Kasumi-1 (cell line): ENCODE measurements at regions not wholly inside any gene's neighbourhood (a gene's known extent, or its start where the extent isn't known, plus 50 kb on each side); places are given as distances from the start of the nearest gene placed in this dataset.

Experiments
- DNase-seq, 2 experiments: peaks; one replicate each; lab custom pipeline; 2025; lab: John Stamatoyannopoulos, UW

GRCh38 chr2:226526716-226527115 lies 272.9 kb downstream of the IRS1 start:
- no peak for DNase-seq

GRCh38 chr2:226524381-226524843 lies 275.2 kb downstream of the IRS1 start:
- no peak for DNase-seq

DNA sequence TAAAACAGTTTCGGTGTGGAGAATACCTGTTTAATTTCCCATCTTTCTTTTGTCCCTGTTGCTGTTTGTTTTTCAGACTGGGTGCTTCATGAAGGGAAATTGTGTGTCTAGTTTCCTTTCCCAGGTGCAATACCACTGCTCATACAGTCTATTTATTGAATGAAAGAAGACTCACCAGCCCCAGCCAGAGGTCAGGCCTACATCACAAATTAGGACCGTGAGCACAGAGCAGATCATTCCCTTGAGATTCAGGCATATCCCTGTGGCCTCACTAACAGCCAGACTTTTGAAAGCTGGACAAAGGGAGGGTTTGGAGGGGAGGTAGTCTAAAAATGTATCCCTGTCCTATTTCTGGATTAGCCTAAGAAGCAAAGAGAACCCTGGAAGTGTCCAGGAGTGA lies 278.9 kb downstream of the IRS1 start:
- no peak for DNase-seq

DNA sequence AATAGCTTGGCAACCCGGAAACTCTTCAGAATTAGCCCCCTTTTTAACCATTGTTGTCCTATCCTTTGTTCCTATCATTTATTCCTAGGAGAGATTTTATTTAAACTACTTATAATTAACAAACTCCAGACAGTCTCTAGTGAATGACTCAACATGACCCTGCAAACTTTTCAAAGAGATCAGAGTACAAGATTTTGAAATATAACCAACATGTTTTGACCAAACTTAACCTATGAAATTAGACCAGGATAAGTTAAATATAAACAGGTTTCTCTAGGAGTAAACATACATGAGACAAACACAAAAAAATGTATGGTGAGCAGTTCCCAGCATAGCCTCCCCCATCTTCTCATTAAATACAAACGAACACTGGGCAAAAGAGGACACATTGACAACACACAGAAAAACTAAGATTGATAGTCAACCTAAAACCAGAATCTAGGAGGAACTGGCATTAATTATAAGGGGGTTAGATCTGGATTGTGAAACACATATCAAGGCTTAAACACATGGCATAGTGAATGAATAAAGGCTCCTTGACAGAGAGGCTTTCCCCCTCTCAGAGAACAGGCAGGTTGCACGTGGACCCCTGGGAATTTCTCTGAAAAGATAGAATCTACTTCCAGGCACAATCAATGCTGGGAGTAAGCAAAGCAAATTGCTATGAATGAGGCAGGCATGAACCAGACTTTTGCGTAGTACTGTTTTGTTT lies 284.1 kb downstream of the IRS1 start:
- no peak for DNase-seq

GRCh38 chr2:226514895-226515294 lies 284.7 kb downstream of the IRS1 start:
- DNase-seq, result no peak

- DNase-seq, result no peak
These were observed 288.3 kb downstream of the IRS1 start for GRCh38 chr2:226511311-226511710.

DNA sequence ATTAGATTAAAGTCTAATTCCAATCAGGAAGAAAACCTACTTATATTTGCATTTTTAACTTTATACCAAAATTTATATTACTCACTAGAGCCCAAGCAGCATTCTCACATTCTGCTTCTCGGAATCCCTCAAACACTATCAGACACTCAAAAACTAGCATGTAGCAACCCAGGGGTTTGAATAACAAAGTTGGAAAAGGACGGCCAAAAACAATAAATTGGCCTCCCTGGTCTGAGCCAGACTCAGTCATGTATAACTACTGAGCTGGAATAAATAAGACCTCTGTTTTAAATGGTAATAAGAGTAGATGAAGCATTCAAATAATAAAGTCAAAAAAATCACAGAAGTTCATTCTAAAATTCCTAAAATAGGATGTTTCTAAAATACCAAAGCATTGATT lies 290.9 kb downstream of the IRS1 start:
- no peak for DNase-seq

DNA sequence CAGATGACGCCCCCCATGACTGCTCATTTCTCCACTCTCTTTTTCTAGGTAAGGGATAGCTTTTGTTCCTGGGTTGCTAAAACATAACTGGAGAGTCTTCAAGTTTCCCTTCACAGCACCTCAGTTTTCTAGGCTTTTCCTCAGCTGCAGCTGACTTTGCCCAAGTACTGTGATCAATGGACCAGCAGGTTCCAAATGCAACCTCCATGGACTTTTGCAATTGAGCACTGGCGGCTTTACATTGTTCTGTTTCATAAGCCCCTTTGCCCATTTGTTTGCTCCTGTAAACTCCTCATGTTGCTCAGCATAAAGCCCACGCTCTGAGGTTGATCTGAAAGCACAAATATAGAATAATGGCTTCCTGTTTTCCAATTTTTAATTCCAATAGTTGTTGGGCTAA lies 291.6 kb downstream of the IRS1 start:
- DNase-seq, result no peak

GRCh38 chr2:226497146-226497909 lies 302.3 kb downstream of the IRS1 start:
- no peak for DNase-seq

DNA sequence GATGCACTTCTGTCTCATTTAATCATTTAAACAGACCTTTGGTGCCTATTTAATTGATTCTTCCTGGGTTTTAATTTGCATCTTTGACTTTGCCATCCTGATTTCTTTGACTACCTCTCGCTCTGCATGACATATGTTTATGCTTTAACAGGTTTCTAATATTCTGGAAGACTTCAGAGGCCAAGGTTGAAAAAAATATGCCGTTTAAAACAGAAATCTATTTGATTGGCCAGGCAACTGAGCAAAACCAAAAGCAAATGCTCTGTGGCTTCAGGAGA lies 303.4 kb downstream of the IRS1 start:
- DNase-seq, result no peak

DNA sequence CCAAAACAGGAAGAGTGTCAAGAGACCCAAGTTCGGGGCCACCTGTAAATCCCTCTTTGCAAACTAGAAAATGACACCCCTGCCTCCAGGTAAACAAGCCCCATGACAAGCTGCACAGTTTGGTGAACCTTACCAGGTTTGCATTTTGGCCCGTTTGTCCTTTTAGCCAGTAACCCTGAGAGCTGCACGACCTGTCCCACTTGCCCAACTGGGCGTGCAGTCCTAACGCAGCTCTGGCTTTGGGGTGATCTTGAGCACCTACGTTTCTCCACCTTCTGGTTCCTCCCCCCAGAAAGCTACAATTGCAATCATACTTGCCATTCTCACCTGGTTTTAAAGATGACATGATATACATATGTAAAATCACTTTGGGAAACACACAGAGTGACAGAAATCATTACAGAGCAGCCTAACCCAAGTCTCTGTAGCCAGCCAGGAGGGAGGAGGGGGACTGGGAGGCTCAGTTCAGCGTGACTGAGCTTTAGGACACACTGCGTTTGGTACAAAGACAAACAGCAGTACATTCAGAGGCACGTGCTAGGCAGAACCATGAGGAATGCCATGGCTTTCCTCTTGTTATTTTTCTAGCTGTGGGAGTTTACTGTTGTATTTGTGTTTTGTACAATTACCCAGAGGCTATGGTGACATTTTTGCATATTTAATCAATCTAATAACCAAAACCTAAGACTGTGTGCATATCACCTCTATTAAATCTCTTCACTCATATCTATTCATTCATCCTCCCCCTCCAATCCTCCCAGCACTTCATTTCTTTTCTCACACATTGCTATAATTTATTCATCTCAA lies 304.0 kb downstream of the IRS1 start:
- no peak for DNase-seq

GRCh38 chr2:226491112-226491511 lies 308.5 kb downstream of the IRS1 start:
- no peak for DNase-seq

- DNase-seq, result no peak
These were observed 309.7 kb downstream of the IRS1 start for GRCh38 chr2:226489775-226490541.

DNA sequence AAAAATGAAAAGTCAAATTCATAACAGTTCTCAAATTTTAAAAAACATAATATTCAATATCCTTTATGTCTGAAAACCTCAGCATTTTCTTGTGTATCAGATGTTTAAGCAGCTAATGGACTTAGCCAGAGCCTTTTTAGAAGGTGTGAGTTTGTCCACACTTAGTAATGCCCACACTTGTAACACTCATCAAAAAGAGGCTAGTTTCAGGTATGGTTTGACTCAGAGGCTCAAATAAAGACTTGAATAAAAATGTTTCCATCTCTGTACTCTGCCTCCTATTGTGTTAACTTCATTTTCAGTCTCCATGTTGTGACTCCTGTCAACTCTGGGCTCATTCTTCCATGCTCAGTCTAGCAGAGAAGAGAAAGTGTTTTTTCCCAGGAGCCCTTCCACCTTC lies 311.6 kb downstream of the IRS1 start:
- no peak for DNase-seq

DNA sequence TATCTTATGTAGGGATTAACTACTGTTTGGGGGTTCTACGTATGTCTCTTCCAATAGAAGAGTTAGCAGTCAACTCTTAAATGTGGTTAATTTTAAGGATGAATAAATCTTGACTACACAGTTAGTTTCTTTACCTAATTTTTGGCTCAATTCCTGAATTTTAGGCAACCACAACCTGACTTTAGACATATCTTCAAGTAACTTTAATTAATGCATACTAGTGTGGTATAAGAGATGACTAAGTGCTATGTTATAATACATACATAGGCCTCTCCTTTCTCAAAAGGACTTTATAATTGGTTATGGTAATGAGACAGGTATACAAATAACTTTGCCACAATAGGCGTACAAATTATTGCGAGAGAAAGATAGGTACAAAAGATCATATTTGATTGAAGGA lies 312.0 kb downstream of the IRS1 start:
- DNase-seq, result no peak

DNA sequence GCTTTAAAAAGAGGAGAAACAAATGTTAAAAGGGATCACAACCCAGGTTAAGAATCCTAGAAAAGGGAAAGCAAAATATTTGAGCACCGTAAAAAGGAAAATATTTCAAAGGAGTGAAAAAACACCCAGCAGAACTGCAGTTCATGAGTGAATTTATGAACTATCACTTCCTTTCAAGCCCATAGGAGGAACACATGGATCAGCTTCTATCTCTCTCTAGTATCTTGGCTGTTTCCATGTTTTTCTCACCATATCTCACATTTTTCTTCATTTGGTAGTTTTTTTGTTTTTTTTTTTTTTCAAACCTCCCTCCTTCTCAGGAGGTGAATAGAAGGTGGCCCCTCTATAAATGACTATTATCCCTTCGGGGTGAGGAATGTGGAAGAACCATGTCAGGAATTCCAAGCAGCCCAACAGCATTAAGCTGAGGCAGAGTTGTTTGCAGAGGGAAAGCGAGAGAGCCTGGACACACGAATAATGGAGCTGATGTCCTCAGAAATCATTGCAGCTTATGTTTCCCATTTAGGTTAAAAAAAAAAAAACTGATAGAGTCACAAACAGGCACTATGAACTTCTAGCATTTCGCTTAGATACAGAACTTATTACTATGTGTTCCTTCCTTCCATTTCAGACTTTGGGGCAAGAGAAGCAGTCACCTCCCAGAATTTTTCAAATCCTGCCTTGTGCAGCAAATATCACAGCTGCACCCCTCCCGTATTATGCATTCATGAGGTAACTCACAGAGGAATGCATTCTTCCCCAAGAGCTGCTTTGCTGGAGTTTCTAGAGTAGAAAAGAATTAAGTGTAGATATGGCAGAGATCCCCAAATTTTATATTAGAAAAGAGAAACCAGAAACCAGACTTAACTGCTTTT lies 315.6 kb downstream of the IRS1 start:
- DNase-seq, result no peak

DNA sequence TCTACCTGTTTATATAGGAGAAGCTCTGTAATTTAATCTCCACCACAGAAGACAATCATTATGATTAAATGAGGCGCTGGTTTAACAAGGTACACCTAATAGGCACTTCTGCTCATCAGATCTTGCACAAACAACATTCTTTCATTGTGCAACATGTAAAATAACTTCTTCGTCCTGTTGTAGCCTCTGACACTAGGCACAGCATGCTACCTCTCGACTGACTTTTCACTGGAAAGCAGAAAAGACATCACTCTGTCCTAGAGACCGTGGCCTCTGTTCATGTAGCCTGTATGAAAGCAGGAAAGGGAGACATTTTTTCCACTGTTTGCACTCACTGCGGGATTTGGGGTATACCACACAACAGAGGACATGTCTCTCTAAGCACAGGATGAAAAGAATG lies 316.5 kb downstream of the IRS1 start:
- DNase-seq, result no peak

DNA sequence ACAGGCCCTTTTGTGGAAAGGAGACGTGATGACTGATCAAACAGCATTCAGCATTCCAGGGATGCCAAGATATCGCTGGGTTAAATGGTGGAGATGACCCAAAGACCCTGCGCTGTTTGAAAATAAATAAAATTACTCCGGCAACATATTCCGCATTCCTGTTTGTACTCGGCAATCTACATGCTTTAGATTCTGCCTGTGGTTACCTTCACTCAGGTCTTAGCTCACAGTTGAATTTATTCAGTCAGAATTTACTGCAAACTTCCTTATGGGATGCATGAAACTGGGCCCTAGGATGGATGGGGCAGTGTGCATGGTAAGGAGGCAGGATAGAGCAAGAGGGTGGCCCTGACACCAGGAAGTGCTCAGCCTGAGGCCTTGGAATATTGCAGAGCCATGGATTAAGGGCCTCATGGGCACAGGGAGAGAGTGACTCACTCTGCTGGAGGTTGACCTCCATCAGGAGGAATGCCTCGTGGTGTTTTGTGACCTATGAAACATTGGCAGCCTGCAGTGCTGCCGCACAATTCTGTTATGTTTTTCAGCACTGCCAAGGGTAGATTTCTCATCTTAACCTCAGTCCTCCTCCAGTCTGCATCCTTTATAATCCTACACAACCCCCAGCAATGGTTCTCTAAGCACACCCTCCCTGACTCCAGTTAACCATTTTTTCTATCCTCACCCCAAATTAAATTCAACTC lies 321.4 kb downstream of the IRS1 start:
- DNase-seq, result no peak

DNA sequence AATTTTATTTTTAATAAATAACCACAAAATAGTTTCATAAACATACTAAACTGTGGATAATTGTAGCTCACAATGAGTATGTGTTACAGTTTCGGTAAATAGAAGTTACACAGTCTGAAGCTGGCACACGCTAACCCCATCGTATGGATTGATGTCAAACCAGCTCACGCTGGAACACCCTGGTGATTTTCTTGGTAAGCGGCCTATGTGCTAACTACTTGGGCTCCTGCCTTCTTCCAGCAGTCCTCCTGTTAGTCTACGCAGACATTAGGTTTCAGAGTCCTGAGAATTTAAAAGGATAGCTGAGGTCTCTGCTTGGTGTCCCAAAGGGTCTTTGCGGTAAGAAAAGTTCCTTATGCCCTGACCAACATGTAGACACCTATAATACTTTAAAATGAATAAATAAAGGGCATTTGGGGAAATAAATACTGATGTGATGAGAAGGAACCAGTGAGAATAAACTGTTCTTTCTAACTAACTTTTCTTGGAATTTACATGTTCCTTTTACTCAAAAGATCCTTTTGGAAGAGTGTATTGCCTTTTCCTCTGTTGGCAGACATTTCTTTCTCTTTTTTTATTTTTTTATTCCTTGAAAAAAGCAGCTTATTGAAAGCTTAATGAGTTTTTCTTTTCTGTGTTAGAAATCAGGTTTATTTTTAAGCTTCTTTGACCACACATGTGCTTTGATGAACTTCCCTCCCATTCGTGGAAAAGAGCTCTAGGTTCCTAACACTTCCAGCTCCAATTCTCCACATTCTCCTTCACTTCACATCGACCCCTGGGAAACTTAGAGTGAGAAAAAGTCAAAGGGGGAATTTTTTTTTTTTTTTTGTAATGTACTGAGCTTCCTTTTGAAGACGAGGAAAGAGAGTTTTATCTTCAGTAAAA lies 322.2 kb downstream of the IRS1 start:
- no peak for DNase-seq

DNA sequence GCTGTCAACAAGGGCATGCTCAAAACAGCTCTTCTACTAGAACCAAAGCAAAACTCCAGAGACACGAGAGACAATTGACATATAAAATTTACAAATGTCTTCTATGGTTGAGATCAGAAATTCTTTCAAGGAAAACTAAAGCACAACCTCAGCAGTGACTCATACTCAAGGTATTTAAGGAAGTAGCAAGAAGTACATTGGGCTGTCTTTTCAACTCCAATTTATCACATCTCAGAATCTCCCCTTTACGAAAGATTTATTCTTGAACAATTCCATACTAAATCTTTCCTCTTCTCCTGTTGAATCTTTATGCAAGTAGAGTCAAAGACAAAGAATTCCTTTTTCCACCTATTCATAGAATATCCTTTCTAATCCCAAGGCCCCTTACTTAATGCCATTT lies 324.0 kb downstream of the IRS1 start:
- DNase-seq, result no peak
